Ishikawa (cell line): ENCODE measurements at regions not wholly inside any gene's neighbourhood (a gene's known extent, or its start where the extent isn't known, plus 50 kb on each side); places are given as distances from the start of the nearest gene placed in this dataset.

ENCODE experiments used
- CEBPB ChIP-seq: IDR thresholded peaks from 2 replicates; pipeline ENCODE4 v1.6.1; 2012
- CREB1 ChIP-seq: IDR thresholded peaks from 2 replicates; pipeline ENCODE4 v1.6.1; 2012; ENCODE audit warnings: low read depth
- EGR1 ChIP-seq: IDR thresholded peaks from 2 replicates; pipeline ENCODE4 v1.6.1; 2012
- EP300 ChIP-seq: IDR thresholded peaks from 2 replicates; pipeline ENCODE4 v1.6.1; 2012; ENCODE audit warnings: borderline replicate concordance
- FOXM1 ChIP-seq: IDR thresholded peaks from 2 replicates; pipeline ENCODE4 v1.6.1; 2012; ENCODE audit warnings: low read depth, borderline replicate concordance
- MAX ChIP-seq: IDR thresholded peaks from 2 replicates; pipeline ENCODE4 v1.6.1; 2012
- NFIC ChIP-seq: IDR thresholded peaks from 2 replicates; pipeline ENCODE4 v1.6.1; 2012
- RAD21 ChIP-seq: IDR thresholded peaks from 2 replicates; pipeline ENCODE4 v1.6.1; 2012; ENCODE audit warnings: low read depth
- REST ChIP-seq: IDR thresholded peaks from 2 replicates; pipeline ENCODE4 v1.6.1; 2012; ENCODE audit warnings: low read depth, mild to moderate bottlenecking
- TAF1 ChIP-seq: IDR thresholded peaks from 2 replicates; pipeline ENCODE4 v1.6.1; 2012; ENCODE audit warnings: low read depth, mild to moderate bottlenecking
- TCF12 ChIP-seq: IDR thresholded peaks from 2 replicates; pipeline ENCODE4 v1.6.1; 2012; ENCODE audit warnings: low read depth
- TEAD4 ChIP-seq: IDR thresholded peaks from 2 replicates; pipeline ENCODE4 v1.6.1; 2012
- USF1 ChIP-seq: IDR thresholded peaks from 2 replicates; pipeline ENCODE4 v1.6.1; 2012
- YY1 ChIP-seq: IDR thresholded peaks from 2 replicates; pipeline ENCODE4 v1.6.1; 2012; ENCODE audit warnings: low read depth
- ZBTB7A ChIP-seq: IDR thresholded peaks from 2 replicates; pipeline ENCODE4 v1.6.1; 2012; ENCODE audit warnings: low read depth

GRCh38 chr13:38202740-38203139 is 146.9 kb upstream of the UFM1 start:
- TF ChIP-seq NFIC (no peak), EP300 (no peak), EGR1 (no peak), TEAD4 (no peak), CREB1 (no peak), RAD21 (no peak), TAF1 (no peak), USF1 (no peak), CEBPB (no peak), ZBTB7A (no peak), TCF12 (no peak), YY1 (no peak), FOXM1 (no peak), REST (no peak)

- no peak for TF ChIP-seq YY1
- no peak for TF ChIP-seq TAF1
- TF ChIP-seq USF1 = no peak
- TF ChIP-seq CEBPB = no peak
- TF ChIP-seq NFIC = no peak
- no peak for TF ChIP-seq ZBTB7A
- no peak for TF ChIP-seq EP300
- TF ChIP-seq RAD21 = no peak
- TF ChIP-seq CREB1 = no peak
- TF ChIP-seq REST = no peak
- no peak for TF ChIP-seq TCF12
- TF ChIP-seq MAX = no peak
- TF ChIP-seq TEAD4 = no peak
- no peak for TF ChIP-seq FOXM1
- TF ChIP-seq EGR1 = no peak
Measured at GRCh38 chr13:38191016-38191415, 158.6 kb upstream of the UFM1 start.

DNA sequence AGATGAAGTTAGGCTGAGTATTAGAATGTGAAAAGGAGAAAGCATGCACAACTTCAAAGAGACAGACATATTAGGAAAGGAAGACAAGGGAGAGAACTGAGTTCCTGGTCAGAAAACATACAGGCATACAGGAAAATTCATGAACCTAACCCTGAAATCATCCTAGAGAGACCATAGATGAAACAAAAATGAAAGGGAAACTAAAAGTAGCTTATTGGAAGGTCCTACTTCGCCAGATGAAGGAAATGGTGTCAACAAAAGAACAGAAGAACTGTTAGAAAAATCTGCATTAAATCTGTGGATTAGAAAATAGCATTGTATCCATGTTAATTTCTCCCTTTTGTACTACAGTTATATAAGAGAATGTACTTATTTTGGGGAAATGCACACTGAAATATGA is 169.0 kb upstream of the UFM1 start:
- TF ChIP-seq ZBTB7A (no peak), TCF12 (no peak), RAD21 (no peak), TEAD4 (no peak), EP300 (no peak), CEBPB (no peak), MAX (no peak), TAF1 (no peak), YY1 (no peak), EGR1 (no peak), NFIC (no peak), CREB1 (no peak)

- TF ChIP-seq NFIC = no peak
- TF ChIP-seq CREB1 = no peak
- TF ChIP-seq TAF1 = no peak
- TF ChIP-seq ZBTB7A = no peak
- no peak for TF ChIP-seq TEAD4
- no peak for TF ChIP-seq YY1
Measured at GRCh38 chr13:38180126-38180525, 169.5 kb upstream of the UFM1 start.

GRCh38 chr13:38176664-38177063 is 173.0 kb upstream of the UFM1 start:
- TF ChIP-seq EP300 = no peak
- no peak for TF ChIP-seq CREB1
- no peak for TF ChIP-seq ZBTB7A
- no peak for TF ChIP-seq MAX
- no peak for TF ChIP-seq USF1
- no peak for TF ChIP-seq CEBPB
- no peak for TF ChIP-seq NFIC
- no peak for TF ChIP-seq TEAD4
- TF ChIP-seq TCF12 = no peak
- TF ChIP-seq RAD21 = no peak
- TF ChIP-seq YY1 = no peak
- TF ChIP-seq EGR1 = no peak
- no peak for TF ChIP-seq FOXM1
- TF ChIP-seq REST = no peak
- no peak for TF ChIP-seq TAF1
